ENCODE measurements at regions not wholly inside any gene's neighbourhood (a gene's known extent, or its start where the extent isn't known, plus 50 kb on each side); places are given as distances from the start of the nearest gene placed in this dataset.

DNA sequence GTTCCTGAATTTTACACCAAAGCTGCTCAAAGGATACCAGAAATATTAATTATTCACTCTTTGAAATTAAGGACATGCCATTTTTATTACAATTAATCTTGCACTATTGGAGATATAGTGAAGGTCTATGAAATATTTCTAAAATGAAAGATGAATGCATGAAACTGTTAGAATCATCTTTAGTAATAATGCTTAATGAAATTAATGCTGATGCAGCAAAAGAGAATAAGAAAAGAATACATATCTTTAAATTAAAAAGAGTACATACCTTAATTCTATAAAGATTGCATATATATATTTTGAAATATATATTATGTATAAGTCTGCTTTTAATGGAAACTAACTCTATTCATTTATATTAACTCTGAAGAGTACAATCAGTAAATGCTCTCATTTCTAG lies 236.0 kb downstream of the ALX1 start:
- no peak for DNase-seq

DNA sequence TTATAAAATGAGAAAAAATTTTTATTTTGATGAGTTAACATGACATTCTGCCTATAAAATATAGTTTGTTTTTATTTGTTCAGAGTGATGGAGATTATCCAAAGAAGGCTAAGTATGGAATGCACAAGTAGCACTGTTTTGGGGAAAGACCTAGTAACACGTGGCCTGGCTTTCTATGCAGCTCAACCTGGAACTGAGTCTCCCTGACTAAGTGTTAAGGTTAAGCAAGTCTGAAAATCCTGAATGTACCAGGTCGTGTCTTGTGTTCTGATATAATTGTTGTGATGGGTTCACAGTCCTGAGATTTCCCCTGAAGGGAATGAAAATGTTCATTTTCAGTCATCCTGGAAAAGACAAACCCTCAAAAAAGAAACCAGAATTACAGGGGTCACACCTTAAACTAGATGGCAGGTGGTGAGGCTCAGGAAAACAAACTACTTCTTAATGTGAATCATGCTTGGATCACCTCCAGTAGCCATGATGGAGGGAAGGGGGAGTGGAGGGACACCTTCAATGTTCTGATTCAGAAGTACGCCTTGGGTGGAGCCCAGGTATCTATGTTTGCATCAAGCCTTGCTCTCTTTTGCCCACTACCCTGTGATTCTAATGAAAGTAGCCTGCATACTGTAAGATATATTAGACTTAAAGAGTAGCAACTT lies 236.8 kb downstream of the ALX1 start:
- no peak for DNase-seq

DNA sequence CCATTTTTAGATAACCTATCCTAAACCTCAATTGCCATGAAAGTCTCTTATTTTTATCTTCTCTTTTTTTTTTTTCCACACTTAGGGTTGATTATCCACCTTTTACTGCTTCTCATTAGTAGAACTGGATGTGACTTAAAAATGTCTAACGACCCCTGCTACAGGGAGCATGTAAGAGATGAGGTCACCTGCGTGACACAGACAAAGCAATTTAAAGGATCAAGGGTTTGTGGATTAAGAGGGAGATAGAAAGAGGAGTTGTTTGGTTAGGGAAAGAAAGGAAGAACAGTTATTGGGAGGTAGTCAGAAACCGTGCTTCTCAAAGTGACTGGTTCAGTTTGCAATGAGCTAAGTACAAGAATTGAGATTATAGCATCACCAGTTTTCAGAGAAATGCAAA lies 239.1 kb downstream of the ALX1 start:
- no peak for DNase-seq

DNA sequence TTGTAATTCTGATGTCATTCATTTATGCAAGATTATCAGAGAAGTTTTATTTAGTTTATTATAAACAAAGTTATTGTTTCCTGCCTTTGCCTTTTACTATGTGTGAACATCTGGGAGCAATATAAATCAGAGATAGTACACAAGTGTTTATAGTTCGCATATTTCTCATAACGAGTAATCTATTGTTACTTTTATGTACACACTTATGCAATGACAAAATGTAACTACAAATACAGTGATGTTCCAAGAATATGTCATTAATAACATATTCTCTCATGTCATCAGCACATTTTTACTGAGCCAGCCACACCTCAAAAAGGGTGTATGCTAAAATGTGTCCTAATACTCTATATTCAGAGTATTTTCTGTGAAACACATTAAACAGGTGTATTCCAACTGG lies 243.2 kb downstream of the ALX1 start:
- no peak for DNase-seq

DNA sequence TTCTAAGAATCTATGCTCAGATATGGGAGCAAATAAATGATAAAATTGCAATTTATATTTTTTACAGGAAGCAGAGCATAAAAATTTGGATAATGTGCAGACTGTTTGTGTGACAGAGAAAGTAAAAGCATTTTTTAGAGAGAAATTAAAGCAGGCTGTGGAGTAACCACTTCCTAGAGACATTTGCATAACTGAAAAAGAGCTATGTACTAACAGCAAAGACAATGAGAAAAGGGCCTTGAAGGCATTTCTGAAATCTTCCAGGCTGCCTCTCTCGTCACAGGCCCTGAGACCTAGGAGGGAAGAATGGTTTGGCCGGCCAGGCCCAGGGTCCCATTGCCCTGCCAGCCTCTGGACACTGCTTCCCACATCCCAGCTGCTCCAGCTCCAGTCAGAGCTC lies 247.2 kb downstream of the ALX1 start:
- no peak for DNase-seq

DNA sequence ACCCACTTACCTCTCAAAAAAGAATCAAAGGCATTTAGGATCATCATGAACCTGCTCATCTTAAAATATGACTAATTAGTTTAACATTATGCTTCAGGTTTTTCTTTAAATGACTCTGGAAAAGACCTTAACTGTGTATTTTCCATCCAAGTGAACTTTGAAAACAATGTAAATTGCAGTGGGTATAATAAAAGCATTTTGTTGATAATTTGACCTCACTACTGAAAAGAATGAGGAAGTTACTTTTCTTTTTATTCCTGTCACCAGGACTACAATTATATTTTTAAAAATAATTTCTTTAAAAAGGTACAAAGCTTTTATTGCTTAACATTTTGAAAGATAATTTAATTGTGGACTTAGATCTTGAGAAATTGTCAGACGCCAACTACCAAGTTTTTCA lies 249.9 kb downstream of the ALX1 start:
- DNase-seq, result no peak

DNA sequence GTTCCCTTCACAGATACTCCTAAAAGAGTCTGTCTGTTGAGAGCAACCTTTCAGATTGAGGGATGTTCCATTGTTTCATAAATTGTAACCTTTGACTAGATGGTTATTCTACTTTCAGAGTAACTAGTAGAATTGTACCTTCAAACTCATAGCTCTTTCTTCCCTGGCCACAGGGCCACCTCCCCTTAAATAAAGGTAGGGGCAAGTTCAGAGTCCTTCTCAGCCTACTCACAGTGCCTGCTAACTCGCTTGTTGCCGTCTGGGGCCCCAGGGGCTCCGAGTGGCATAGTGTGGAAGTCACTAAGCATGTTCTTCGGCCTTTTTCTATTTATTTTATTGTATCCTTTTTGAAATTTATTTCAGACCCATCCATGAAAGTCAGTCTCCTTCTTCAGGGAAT lies 250.4 kb downstream of the ALX1 start:
- DNase-seq, result no peak

- no peak for DNase-seq
Measured at GRCh38 chr12:85531341-85531740, 251.3 kb downstream of the ALX1 start.

DNA sequence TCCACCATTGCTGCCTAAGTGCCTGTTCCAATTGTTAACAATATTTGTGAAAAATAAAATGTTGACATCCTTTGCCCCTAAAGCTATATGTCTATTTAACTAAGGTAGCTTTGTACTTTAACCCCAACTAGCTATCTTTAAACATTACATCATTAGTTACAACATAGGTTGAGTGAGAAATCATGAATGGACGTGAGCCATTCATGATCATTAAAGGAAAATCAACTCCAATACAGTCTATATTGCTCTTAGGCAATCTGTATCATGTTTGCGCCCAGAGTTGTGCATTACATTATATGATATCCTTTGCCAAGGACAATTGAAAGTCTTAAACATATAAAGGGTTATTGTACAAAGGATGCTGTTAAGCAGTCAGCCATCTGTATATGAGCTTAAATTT lies 269.6 kb downstream of the ALX1 start:
- no peak for DNase-seq

DNA sequence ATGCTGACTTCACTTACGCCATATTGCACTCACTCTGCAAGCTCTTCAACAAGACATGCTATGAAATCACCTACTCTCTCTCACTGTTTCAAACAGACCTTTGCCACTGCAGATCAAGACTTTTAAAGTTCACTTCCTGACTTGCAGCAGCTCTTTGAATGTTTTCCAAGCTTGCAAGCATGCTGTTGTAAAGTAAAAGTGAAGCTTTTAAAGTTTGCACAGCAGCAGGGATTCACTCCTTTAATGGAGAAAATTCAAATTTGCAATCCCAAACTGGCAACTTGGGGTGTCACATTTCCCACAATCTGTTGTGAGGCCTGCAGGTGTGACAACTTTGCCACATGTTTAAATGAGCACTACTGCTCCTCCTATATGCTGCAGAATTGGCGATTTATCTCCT lies 270.9 kb downstream of the ALX1 start:
- no peak for DNase-seq

DNA sequence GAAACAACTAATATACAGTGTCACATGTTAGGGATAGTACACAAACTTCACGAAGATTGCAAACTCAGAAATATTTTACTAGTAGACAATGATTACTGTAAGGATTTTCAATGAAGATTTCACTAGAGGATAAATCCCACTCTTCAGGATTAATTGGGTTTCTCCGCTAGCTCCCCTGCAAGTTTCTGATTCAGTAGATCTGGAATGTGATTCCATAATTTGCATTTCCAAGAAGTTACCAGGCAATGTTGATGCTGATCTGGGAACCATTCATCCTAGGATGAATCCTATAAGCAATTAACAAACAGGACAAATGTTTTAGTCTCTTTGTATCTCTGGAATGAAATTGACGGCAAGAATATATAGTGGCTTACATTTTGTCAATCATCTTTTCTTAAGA lies 272.4 kb downstream of the ALX1 start:
- no peak for DNase-seq

DNA sequence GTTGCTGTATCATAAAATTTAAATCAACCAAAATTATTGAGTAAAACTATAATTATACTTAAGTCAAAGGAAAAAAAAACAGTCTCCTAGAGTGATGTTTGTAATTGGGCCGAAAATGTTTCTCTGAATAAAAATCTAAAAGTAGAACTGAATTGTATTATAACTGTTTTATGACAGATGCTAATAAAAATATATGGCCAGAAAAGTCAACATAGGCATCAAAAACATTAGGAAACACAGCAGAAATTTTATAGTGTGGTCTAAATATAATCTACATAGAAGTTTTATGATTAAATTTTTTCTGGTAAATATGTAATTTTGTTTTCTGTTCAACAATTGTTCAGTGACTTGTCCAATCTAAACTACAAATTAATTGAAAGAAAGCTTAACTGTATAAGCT lies 277.8 kb downstream of the ALX1 start:
- DNase-seq, result no peak

- no peak for DNase-seq
Measured at GRCh38 chr12:85558684-85559083, 277.5 kb downstream of the RASSF9 start.

DNA sequence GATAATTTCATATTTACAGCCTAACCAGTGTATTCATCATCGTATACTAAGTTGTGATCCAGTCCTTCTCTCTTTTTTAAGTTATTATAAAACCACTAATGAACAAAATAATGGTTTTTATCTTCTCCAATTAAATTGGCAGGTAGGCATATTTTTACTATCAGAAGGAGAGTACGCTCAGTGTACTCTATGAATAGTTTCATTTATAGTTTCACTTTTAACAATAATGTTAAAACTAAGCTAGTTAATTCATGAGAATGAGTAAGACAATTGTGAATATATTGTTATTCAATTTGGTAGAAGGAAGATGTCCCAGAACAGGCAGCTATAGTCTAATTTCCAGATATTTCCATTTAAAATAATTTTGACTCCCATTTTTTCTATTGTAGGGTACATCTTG lies 277.1 kb downstream of the RASSF9 start:
- no peak for DNase-seq

GRCh38 chr12:85559536-85559935 lies 276.7 kb downstream of the RASSF9 start:
- DNase-seq, result no peak

- DNase-seq, result no peak
Measured at GRCh38 chr12:85562765-85563164, 273.4 kb downstream of the RASSF9 start.

DNA sequence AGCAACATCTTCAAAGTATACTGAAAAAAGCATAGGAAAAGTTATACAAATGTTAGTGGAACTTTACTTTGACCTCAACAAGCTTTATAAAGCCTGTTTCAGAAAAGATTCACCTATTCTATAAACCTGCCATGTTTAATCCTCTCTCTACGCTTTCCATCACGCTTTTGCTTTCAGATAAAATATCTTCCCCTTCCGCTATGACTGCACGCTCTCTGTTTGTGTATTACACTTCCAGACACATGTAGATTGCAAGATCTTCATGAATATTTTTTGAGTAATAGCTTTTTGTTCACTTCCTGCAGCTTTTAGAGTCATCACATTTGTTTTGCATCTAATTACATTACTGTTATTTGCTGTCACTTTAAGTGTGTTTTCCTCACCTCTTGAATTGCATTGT lies 271.4 kb downstream of the RASSF9 start:
- no peak for DNase-seq

GRCh38 chr12:85568395-85569103 lies 267.7 kb downstream of the RASSF9 start:
- DNase-seq, result no peak

DNA sequence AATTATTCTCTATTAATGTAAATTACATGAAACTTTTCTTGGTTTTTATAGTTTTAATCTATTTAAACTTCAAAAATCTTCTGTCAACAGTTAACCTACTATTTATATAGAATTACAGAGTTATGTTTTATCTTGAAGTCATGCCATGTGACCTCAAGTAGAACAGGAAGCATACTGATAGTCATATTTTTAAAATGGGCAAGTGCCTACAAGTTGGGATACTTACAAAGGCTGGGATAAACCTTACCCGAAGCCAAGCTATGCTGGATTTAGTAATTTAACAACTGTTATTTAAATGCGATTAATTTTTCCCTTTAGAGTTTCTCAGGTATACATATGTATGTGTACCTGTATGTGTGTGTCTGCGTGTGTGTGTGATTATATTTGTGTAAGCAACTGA lies 266.9 kb downstream of the RASSF9 start:
- DNase-seq, result no peak

GRCh38 chr12:85572956-85573355 lies 263.3 kb downstream of the RASSF9 start:
- DNase-seq, result no peak

GRCh38 chr12:85573635-85574214 lies 262.5 kb downstream of the RASSF9 start:
- no peak for DNase-seq

GRCh38 chr12:85574291-85574690 lies 261.9 kb downstream of the RASSF9 start:
- no peak for DNase-seq

DNA sequence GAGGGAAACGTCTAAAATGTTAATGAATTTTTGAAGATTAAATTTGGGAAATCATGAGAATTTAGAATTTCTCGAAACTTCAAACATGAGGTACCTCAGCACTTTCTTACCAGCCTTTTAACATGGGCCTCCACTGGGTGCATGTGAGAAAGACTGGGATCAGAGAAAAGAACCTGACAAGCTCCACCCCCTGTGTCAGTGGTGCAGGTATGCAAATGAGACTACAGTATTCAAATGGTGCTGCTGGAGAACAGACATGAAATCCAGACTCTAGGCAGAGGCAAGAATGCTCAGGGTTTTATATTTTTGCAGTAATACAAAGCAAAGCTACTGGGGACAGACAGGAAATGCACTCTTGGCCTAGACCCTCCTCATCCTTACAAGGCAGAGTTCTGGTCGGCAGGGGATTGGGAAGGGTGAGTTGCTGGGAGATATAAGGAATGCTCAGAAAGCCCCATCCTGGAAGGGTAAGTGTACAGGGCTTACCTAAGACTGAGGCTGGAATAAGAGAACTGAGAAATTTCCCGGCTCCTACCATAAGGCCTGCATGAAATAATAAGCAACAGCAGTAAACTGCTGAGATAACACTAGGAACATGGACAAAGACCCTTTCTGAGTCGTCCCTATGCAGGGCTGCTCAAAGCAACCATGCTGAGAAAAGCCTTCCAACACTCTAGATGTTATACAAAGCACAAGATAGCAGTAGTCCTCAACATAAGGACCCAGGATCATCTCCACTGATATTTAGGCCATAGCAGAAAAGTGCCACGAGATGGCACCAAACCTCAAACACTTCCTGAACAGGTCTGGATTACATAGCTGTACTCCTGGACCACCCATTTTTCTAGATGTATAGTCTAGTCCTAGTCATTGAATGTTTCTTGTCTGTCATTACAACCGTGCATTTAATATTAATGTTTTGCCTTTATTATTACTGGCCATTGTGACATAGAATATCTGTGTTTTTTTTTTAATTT lies 260.8 kb downstream of the RASSF9 start:
- DNase-seq, result no peak

Data from NCI-H187 treated with DMSO at 0.1 percent for 48 hours (cell line).